BJ (cell line): ENCODE measurements at regions not wholly inside any gene's neighbourhood (a gene's known extent, or its start where the extent isn't known, plus 50 kb on each side); places are given as distances from the start of the nearest gene placed in this dataset.
A peak's percentile ranks its signal among the peaks of the same experiment; 100 is the strongest.

Experiments
- CTCF ChIA-PET: fragments of 350-600 bp; formaldehyde crosslinking; extraction: SDS; loops from one replicate; lab custom pipeline; 2021; ENCODE audit warnings: antibody characterized with exemption, inconsistent platforms; lab: Yijun Ruan, JAX
- POLR2A ChIA-PET: fragments of 300-600 bp; sonication (Branson Sonifier 250); formaldehyde crosslinking; extraction: SDS; loops from one replicate; lab custom pipeline; 2021; ENCODE audit warnings: antibody characterized with exemption; lab: Charles Lee
- DNase-seq: peaks from one replicate; pipeline ENCODE4 v3.0.0-alpha.2; 2011; ENCODE audit warnings: low read depth
- H3K27me3 ChIP-seq: 2 replicates; pipeline ENCODE4 v1.6.0; 2011; ENCODE audit warnings: low read length; ENCODE audit not compliant: control insufficient read depth, insufficient read depth
- H3K36me3 ChIP-seq: 2 replicates; pipeline ENCODE4 v1.5.1; 2011; ENCODE audit warnings: low read length; ENCODE audit not compliant: control insufficient read depth, insufficient read depth
- H3K4me3 ChIP-seq: 2 replicates; pipeline ENCODE4 v1.5.1; 2011; ENCODE audit warnings: low read depth, mild to moderate bottlenecking, control low read depth, low read length
- CTCF ChIP-seq: IDR thresholded peaks from 2 replicates; pipeline ENCODE4 v1.5.1; 2011; ENCODE audit warnings: low read depth, mild to moderate bottlenecking, control low read depth, inconsistent platforms, low read length, moderate library complexity; ENCODE audit not compliant: insufficient read depth

GRCh38 chr5:67588389-67588788 is 391.8 kb upstream of the CD180 start:
- TF ChIP-seq CTCF, result no peak
- H3K36me3 ChIP-seq, result no peaks in the 10 kb centered on the region
- ChIA-PET POLR2A (no interaction called here), CTCF (no interaction called here)
- H3K27me3 ChIP-seq, result no peaks in the 10 kb centered on the region
- no peak overlapping the region for H3K4me3 ChIP-seq
- no peak for DNase-seq

DNA sequence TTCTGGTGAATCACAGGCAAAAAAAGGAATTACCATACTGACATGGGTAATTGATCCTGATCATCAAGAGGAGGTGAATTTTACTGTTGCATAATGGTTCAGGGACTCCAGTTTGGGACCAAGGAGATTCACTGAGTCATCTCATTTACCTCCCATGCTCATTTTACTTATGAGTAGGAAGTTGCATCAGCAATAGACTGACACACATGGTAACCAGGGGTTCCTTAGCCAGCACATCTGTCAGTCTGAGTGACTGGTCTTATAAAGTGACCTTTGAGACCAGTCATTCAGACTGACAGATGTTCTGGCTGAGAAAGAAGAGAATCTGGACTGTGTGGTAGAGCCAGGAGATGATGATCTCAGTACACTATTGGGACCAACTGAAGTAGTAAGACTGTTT is 384.6 kb upstream of the CD180 start:
- CTCF ChIA-PET, result no interaction called here
- POLR2A ChIA-PET, result no interaction called here
- H3K36me3 ChIP-seq, result no peaks in the 10 kb centered on the region
- DNase-seq, result peak; percentile 12
- no peaks in the 10 kb centered on the region for H3K27me3 ChIP-seq
- TF ChIP-seq CTCF, result no peak
- no peak overlapping the region for H3K4me3 ChIP-seq

DNA sequence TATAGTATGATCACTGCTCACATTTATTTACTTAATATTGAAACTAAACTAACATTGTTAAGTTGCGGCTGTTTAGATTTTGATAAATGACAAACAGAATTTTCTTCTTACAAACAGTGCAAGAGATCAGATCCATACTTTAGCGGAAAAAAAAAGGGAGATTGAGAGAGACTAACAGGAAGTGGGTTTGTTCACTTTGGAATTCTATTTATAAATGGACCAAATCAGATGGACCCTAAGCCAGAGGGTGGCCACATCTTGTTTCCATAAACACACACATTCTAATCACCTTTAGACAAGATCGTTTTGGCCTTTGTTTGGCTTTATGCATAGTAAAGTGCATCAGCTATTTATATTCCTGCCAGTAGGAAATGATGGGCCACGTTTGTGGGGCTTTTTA is 381.4 kb upstream of the CD180 start:
- ChIA-PET CTCF (no interaction called here), POLR2A (interaction anchor here (0.6 kb wide), 1 partner anchor 659 kb away, joined by 3 read pairs; no protein-coding TSS in a partner anchor)
- peak; percentile 20 for DNase-seq
- Histone ChIP-seq H3K4me3 (no peak overlapping the region), H3K27me3 (no peaks in the 10 kb centered on the region), H3K36me3 (no peaks in the 10 kb centered on the region)
- TF ChIP-seq CTCF, result no peak

DNA sequence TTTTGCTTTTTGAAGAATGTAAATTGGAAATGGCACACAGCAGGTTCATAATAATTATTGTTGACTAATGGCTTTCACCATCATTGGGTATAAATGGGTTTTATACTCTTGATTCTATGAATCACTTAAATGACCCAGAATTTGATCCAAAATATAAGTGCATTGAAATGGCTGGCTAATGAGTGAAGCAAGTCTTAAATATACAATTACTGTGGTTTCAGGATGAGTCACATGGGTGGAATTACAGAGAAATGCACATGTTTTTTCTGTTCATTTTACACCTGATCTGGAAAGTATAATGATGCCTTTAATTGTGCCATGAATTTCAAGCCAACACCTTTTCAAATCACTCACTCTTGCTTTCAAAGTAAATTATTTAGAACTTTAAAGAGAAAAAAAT is 380.8 kb upstream of the CD180 start:
- H3K36me3 ChIP-seq, result no peaks in the 10 kb centered on the region
- CTCF ChIA-PET, result interaction anchor here (0.6 kb wide), 1 partner anchor 8 kb away, joined by 3 read pairs; no protein-coding TSS in a partner anchor
- no peak for TF ChIP-seq CTCF
- peak; percentile 21 for DNase-seq
- H3K4me3 ChIP-seq, result no peak overlapping the region
- no peaks in the 10 kb centered on the region for H3K27me3 ChIP-seq
- POLR2A ChIA-PET, result no interaction called here

DNA sequence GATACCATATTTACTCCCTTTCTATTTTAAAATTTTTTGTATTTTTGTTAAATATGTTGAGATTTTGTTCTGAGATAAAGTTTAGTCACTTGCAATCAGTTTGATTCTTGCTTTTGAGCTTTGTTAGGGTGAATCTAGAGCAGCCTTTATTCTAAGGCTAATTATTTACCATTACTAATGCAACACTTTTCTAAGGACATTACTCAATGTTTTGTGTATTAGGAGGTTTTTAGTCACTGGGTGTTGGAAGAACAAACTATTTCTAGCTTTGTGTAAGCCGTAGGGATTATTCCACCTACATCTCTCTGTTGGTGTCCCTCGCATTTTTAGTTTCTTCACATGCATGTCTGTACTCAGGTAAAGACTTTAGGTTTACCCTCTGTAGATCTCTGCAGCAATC is 379.5 kb upstream of the CD180 start:
- CTCF ChIA-PET, result no interaction called here
- no peaks in the 10 kb centered on the region for H3K36me3 ChIP-seq
- DNase-seq, result no peak
- no peak for TF ChIP-seq CTCF
- H3K27me3 ChIP-seq, result no peaks in the 10 kb centered on the region
- no peak overlapping the region for H3K4me3 ChIP-seq
- POLR2A ChIA-PET, result no interaction called here
